Prostate gland (tissue), 2 donors: ENCODE measurements at regions not wholly inside any gene's neighbourhood (a gene's known extent, or its start where the extent isn't known, plus 50 kb on each side); places are given as distances from the start of the nearest gene placed in this dataset.

ENCODE experiments used
- DNase-seq: peaks from one replicate; pipeline ENCODE4 v3.0.0-alpha.2; 2019; ENCODE audit warnings: low spot score
- H3K27ac ChIP-seq, 2 donors: fragments of 200-600 bp; sonication (generic); 2 replicates each; pipeline ENCODE4 v1.5.1; 2017 to 2019
- H3K27me3 ChIP-seq: fragments of 200-600 bp; sonication (generic); replicated peaks from 2 replicates; pipeline ENCODE4 v1.5.1; 2019; ENCODE audit not compliant: insufficient read depth
- H3K36me3 ChIP-seq, 2 donors: fragments of 200-600 bp; sonication (generic); 1 replicate in 1 of 2; 2 replicates in 1 of 2; pipeline versions ENCODE4 v1.5.1 to v1.8.1; 2017 to 2019
- H3K4me1 ChIP-seq: fragments of 200-600 bp; sonication (generic); replicated peaks from 2 replicates; pipeline ENCODE4 v1.5.1; 2019
- H3K4me3 ChIP-seq, 2 donors: fragments of 200-600 bp; sonication (generic); 2 replicates each; pipeline ENCODE4 v1.5.1; 2017 to 2019
- H3K9me3 ChIP-seq: fragments of 200-600 bp; sonication (generic); 2 replicates; pipeline ENCODE4 v1.5.1; 2017
- POLR2A ChIP-seq: fragments of 450-650 bp; IDR thresholded peaks from one replicate; pipeline ENCODE4 v1.6.1; 2016; ENCODE audit warnings: antibody characterized with exemption, mild to moderate bottlenecking
- POLR2AphosphoS5 ChIP-seq: sonication (generic); formaldehyde crosslinking; IDR thresholded peaks from one replicate; pipeline ENCODE4 v1.6.1; 2017; ENCODE audit warnings: antibody characterized with exemption
- WGBS: methylation state at CpG from one replicate; pipeline ENCODE4 v1.1.5; 2018; 5-methylcytosine and 5-hydroxymethylcytosine counted together
- intact Hi-C: fragments of 100-400 bp; cut with DNase I; formaldehyde crosslinking; loops from one replicate; pipeline ENCODE4 v1.14.2; 2022
- TF ChIP-seq, protein P1 (sequence below), 4 experiments: fragments of 200-600 bp in 2 of 4; fragments of 450-650 bp in 2 of 4; sonication (generic) in 2 of 4; IDR thresholded peaks; 1 replicate in 3 of 4; 2 replicates in 1 of 4; pipeline ENCODE4 v1.5.1; 2016 to 2019; ENCODE audit warnings: antibody characterized with exemption in 4 of 4, mild to moderate bottlenecking in 2 of 4, moderate library complexity in 2 of 4

DNA sequence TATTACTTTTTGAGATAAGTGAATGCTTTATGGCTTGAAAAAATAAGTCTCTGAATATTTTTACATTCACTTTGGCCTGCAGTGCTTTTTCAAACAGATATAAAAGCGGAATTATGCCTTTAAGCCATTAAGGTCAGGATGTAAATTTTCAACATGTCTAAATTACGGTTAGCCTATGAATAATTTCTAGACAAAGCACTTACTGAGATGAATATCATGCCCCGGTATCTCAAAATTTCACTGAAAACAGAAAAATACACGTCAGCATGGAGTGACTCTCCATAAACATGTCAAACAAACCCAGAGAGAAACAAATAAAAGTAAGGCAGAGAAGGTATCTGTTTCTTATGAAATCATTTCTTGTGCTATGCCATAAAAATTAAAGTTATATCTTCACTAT is 853.9 kb downstream of the KCNT2 start:
- H3K9me3 ChIP-seq, result no peaks in the 10 kb centered on the region
- H3K36me3 ChIP-seq, result no peaks in the 10 kb centered on the region
- TF ChIP-seq POLR2AphosphoS5, result no peak
- TF ChIP-seq POLR2A, result no peak
- TF ChIP-seq, protein P1, sequence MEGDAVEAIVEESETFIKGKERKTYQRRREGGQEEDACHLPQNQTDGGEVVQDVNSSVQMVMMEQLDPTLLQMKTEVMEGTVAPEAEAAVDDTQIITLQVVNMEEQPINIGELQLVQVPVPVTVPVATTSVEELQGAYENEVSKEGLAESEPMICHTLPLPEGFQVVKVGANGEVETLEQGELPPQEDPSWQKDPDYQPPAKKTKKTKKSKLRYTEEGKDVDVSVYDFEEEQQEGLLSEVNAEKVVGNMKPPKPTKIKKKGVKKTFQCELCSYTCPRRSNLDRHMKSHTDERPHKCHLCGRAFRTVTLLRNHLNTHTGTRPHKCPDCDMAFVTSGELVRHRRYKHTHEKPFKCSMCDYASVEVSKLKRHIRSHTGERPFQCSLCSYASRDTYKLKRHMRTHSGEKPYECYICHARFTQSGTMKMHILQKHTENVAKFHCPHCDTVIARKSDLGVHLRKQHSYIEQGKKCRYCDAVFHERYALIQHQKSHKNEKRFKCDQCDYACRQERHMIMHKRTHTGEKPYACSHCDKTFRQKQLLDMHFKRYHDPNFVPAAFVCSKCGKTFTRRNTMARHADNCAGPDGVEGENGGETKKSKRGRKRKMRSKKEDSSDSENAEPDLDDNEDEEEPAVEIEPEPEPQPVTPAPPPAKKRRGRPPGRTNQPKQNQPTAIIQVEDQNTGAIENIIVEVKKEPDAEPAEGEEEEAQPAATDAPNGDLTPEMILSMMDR (IDR thresholded peaks at IDR 0.05), result no peak
- H3K27ac ChIP-seq, result no peak overlapping the region
- intact Hi-C loops, result no loop called here
- WGBS, result 31% methylated on average over 4 of the region's 4 CpGs
- no peak overlapping the region for H3K4me3 ChIP-seq
- H3K27me3 ChIP-seq, result no peaks in the 10 kb centered on the region
- DNase-seq, result no peak
- H3K4me1 ChIP-seq, result no peaks in the 10 kb centered on the region

DNA sequence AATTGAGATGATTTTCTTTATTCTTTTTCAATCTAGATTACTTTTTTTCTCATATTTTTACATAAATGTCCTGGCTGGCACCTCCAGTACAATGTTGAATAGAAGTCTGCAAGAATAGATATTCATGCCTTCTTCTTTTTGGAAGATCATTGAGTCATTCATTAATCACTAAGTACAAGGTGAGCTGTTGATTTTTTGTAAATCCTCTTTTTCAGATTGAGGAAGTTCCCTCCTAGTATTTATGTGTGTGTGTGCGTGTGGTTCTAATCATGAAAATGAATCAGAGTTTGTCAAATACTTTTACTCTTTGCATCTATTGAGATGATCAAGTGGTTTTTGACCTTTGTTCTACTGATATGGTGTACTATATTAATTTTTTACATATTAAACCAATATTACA is 859.3 kb downstream of the KCNT2 start:
- intact Hi-C loops, result no loop called here
- Histone ChIP-seq H3K9me3 (no peaks in the 10 kb centered on the region), H3K36me3 (no peaks in the 10 kb centered on the region), H3K27ac (no peak overlapping the region), H3K4me1 (no peaks in the 10 kb centered on the region), H3K27me3 (no peaks in the 10 kb centered on the region), H3K4me3 (no peak overlapping the region)
- WGBS, result 79% methylated on average over 1 of the region's 1 CpG
- TF ChIP-seq POLR2A (no peak), POLR2AphosphoS5 (no peak)
- TF ChIP-seq, protein P1 (IDR thresholded peaks at IDR 0.05), result no peak
- no peak for DNase-seq

DNA sequence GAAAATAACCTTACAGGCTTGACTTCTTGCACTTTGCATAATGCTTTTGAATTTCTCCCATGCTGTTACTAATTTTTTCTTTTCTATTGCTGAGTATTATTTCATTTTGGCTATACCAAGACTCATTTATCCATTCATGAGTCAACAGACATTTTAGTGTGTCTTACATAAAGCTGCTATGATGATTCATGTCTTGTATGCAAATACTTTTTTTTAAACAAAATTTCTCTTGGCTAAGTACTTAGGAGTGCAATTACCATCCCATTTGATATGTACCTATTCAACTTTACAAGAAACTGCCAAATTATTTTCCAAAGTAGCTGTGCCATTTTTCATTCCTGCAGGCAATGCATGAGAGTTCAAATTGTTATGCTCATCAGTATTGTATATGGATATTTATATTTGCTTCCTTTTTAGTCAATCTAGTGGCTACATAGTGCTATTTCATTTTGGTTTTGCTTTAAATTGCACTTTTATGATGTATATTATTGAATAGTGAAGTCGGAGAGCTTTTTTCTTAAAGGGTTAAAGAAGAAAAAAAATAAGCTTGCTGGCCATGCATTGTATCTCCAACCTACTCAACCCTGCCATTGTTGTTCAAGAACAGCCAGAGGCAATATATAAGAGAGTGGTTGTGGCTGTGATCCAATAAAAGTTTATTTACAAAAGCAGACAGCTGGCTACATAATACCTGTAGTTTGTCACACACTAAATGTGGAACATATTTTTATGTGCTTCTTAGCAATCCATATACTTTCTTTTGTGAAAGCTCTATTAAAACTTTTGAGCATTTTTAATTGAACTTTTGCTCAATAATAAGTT is 862.8 kb downstream of the KCNT2 start:
- H3K4me1 ChIP-seq, result no peaks in the 10 kb centered on the region
- no peaks in the 10 kb centered on the region for H3K27me3 ChIP-seq
- TF ChIP-seq, protein P1 (IDR thresholded peaks at IDR 0.05), result no peak
- no peak for TF ChIP-seq POLR2A
- no peak for TF ChIP-seq POLR2AphosphoS5
- no peak overlapping the region for H3K27ac ChIP-seq
- H3K36me3 ChIP-seq, result no peaks in the 10 kb centered on the region
- 40% methylated on average over 1 of the region's 1 CpG for WGBS
- no peak overlapping the region for H3K4me3 ChIP-seq
- no peaks in the 10 kb centered on the region for H3K9me3 ChIP-seq
- DNase-seq, result no peak
- intact Hi-C loops, result no loop called here

DNA sequence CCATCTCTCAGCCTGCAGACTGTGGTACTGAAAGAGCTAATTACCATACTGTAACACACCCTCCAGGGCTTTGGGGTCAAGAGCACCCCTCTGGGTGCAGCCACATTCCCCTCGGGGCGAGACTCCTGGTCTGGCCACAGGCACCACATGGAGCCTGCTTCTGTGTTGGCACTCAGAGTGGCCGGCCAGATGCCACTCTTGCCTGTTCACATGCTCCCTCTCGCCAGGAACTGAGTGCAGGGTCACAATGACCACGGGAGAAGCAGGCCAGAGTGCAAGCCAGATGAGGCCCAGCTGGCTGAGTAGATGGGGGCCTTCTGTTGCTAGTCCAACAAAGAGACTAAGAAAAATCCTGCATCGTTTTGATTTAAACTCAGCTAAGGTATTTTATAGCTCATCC is 864.0 kb downstream of the KCNT2 start:
- no peak for DNase-seq
- H3K9me3 ChIP-seq, result no peaks in the 10 kb centered on the region
- WGBS, result 90% methylated on average over 6 of the region's 6 CpGs
- H3K4me1 ChIP-seq, result no peaks in the 10 kb centered on the region
- H3K36me3 ChIP-seq, result no peaks in the 10 kb centered on the region
- H3K4me3 ChIP-seq, result no peak overlapping the region
- intact Hi-C loops, result no loop called here
- H3K27me3 ChIP-seq, result no peaks in the 10 kb centered on the region
- H3K27ac ChIP-seq, result no peak overlapping the region
- TF ChIP-seq, protein P1 (IDR thresholded peaks at IDR 0.05), result no peak

DNA sequence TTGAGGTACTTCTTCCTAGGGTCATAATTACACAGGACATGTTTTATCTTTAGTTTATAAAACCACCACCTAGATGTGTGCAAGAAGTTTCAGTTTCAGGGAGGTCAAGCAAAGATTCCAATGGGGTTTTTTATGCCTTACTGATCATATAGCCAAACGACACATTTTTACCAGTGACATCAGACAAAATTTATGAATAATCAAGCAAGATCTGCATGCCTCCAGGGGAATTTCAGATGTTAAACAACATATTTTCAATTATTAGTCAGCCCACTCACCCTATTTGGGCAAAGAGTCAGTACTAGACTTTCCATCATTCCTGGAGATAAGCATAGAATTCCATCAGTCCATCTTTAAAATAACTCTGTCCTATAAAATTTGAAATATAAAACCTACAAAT is 867.4 kb downstream of the KCNT2 start:
- intact Hi-C loops, result no loop called here
- Histone ChIP-seq H3K27me3 (no peaks in the 10 kb centered on the region), H3K36me3 (no peaks in the 10 kb centered on the region), H3K9me3 (no peaks in the 10 kb centered on the region), H3K4me3 (no peak overlapping the region), H3K4me1 (no peaks in the 10 kb centered on the region), H3K27ac (no peak overlapping the region)
- TF ChIP-seq, protein P1 (IDR thresholded peaks at IDR 0.05), result no peak
- TF ChIP-seq POLR2A, result no peak
- TF ChIP-seq POLR2AphosphoS5, result no peak
- no peak for DNase-seq
- 74% methylated on average over 1 of the region's 1 CpG for WGBS
